Stimulated activated naive B cell treated with anti-CD40 and anti-IgM and Interleukin-4, amounts not matched to agents 10 μg/mL and 1 μg/mL and 100 μg/mL, for 72 hours (primary cell): ENCODE measurements at regions not wholly inside any gene's neighbourhood (a gene's known extent, or its start where the extent isn't known, plus 50 kb on each side); places are given as distances from the start of the nearest gene placed in this dataset.
"Not testable (repeated sequence)": the region's sequence is repeated elsewhere in the genome, so short reads cannot be mapped to it uniquely, and the experiment has no call there.

Experiments used
- ATAC-seq, 2 donors: fragments of 150-1000 bp; cut with Tn5 transposase; replicated peaks; 2 replicates each; pipeline ENCODE4 v1.10.0; 2021; ENCODE audit warnings: moderate library complexity in 1 of 2
- DNase-seq: peaks from one replicate; pipeline ENCODE4 v3.0.0; 2021
- H3K27ac Mint-ChIP-seq: one replicate; pipeline ENCODE4 v1.8.0; 2022; ENCODE audit warnings: mild to moderate bottlenecking, mixed read lengths
- H3K27me3 Mint-ChIP-seq, 2 donors: one replicate each; pipeline ENCODE4 v1.8.0; 2022; ENCODE audit warnings: mixed read lengths in 2 of 2
- H3K36me3 Mint-ChIP-seq, 2 donors: one replicate each; pipeline ENCODE4 v1.8.0; 2022; ENCODE audit warnings: mixed read lengths in 2 of 2, mild to moderate bottlenecking in 1 of 2
- H3K4me1 Mint-ChIP-seq, 2 donors: one replicate each; pipeline ENCODE4 v1.8.0; 2022; ENCODE audit warnings: mixed read lengths in 2 of 2, mild to moderate bottlenecking in 1 of 2
- H3K4me3 Mint-ChIP-seq, 2 donors: one replicate each; pipeline ENCODE4 v1.8.0; 2022; ENCODE audit warnings: mild to moderate bottlenecking in 2 of 2, mixed read lengths in 2 of 2, moderate library complexity in 1 of 2
- H3K9me3 Mint-ChIP-seq, 2 donors: one replicate each; pipeline ENCODE4 v1.8.0; 2022; ENCODE audit warnings: mixed read lengths in 2 of 2, mild to moderate bottlenecking in 1 of 2

DNA sequence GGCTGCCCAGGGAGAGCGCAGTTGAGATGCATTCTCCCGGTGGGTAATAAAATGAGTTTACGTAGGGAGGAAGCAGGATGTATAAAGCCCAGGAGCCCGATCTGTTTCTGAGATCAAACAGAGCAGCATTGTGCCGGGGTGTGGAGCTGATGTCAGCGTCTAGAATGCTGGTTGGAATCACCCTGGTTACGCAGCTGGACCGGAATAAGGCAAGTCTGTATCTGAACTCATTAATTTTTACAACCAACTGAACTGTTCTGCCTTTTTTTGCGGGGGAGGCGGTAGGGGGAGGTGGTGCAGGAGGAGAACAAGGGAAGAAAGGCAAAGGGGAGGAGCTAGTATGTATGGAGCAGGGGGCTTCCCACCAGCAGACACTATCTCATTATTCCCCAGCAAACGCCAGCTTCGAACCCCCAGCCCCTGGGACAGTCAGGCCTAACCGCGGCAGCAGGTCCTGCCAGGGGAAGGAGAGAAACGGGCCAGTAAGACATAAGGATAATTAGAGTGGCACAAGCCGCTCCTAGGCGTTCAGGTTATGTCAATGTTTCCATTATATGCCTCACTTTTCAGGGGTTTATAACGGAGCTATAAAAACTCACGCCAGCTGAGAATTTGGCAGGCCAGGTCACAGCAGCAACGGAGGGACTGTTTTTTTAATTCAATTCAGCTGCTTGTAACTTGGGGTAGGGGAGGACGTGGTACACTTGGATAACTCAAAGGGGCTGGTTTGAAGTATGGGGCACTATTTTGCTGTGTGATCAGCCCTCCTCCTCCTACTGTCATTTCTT is 175.3 kb upstream of the HES1 start:
- H3K27me3 Mint-ChIP-seq, result peaks cover 55 to 77% of the 10 kb centered on the region in 2 donors
- DNase-seq, result no peak
- H3K9me3 Mint-ChIP-seq, result no peaks in the 10 kb centered on the region
- peaks cover 1 to 6% of the 10 kb centered on the region in 2 donors for H3K4me1 Mint-ChIP-seq
- H3K4me3 Mint-ChIP-seq, result no peak overlapping the region
- H3K27ac Mint-ChIP-seq, result no peak overlapping the region
- no peak for ATAC-seq
- peaks cover 0 to 1% of the 10 kb centered on the region in 2 donors for H3K36me3 Mint-ChIP-seq

DNA sequence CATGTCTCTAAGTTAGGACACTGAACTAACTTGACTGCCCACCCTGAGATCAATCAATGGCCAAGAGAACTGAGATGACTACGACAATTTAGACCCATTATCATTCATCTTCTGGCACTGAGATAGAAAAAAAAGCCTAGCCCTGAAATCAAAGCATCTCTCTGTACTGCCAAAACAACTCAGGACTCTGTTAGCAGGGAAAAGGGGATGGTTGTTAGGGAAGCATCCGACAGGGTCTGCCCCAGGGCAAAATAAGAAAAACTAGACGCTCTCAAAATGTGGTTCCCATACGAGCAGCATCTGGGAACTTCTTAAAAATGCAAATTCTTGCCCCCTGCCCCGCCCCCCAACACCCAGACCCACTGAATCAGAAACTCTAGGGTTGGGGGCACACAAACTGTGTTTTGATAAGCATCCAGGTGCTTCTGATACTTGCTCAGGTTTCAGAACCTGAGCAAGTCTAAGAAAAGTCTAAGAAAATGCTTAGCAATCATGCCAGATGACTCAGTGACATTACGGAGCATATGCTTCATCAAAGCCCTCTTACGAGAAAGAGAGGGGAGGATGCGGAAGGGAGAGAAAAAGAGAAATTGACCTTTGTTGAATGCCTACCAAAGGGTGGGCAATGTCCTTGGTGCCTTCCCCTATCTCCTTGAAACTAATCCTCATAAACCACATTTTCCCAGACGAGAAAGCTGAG is 172.8 kb upstream of the HES1 start:
- no peak overlapping the region for H3K27ac Mint-ChIP-seq

DNA sequence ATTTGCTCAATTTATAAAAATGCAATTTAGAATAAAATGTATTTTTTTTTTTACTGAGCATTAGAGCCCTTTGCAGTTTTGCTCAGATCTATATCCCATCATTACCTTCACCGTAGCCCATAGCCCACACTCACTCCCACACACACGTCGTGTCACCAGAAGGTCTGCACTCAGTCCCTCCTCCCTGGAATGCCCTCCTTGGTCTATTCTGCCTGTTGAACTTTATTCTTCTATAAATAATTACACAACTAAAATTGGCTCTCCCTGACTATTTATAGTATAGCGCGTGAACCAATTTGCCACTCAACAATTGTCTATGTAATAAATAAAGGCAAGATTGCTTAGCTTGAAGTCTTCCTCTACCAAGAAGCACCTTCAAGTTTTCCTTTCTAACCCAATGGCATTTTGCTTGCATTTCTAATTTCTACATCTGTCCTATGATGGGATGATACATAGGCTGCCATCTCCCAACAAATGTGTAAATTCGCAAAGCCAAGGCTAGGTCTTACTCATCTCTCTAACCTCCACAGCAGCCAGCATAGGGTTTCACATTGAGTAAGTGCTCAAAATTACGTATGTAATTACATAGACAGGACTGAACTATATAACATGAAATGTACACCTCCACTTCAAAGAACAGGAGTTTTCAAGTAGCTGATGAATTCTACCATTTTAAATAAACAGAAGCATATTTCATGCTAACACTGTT is 172.0 kb upstream of the HES1 start:
- peaks cover 1 to 6% of the 10 kb centered on the region in 2 donors for H3K4me1 Mint-ChIP-seq
- no peak overlapping the region for H3K27ac Mint-ChIP-seq
- peak; percentile 79 to 94 for ATAC-seq
- no peak overlapping the region for H3K4me3 Mint-ChIP-seq
- no peak for DNase-seq
- peaks cover 48 to 73% of the 10 kb centered on the region in 2 donors for H3K27me3 Mint-ChIP-seq
- no peaks in the 10 kb centered on the region for H3K9me3 Mint-ChIP-seq
- no peaks in the 10 kb centered on the region for H3K36me3 Mint-ChIP-seq

More for the DNA sequence above, 172.8 kb upstream of the HES1 start:
- peaks cover 50 to 81% of the 10 kb centered on the region in 2 donors for H3K27me3 Mint-ChIP-seq
- H3K9me3 Mint-ChIP-seq, result no peaks in the 10 kb centered on the region
- H3K36me3 Mint-ChIP-seq, result no peaks in the 10 kb centered on the region
- DNase-seq (no peak), ATAC-seq (no peak)
- peaks cover 1 to 6% of the 10 kb centered on the region in 2 donors for H3K4me1 Mint-ChIP-seq
- H3K4me3 Mint-ChIP-seq, result no peak overlapping the region

DNA sequence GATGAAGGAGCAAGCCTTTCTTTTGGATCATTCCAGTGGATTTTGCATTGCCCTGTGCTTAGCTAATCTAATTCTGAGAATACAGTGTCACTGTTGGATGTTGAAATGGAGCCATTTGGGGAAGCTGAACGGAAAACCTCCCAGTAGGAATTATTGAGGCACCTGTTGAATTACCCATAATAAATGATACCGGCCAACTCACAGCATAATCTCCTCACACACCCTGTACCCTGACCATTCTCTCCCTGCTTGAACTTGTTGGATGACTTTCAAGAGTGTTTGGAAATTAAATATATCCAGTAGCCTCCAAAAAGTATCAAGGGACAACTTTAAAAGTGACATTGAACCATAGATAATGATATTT is 171.4 kb upstream of the HES1 start:
- H3K27ac Mint-ChIP-seq, result no peak overlapping the region
- H3K4me1 Mint-ChIP-seq, result peaks cover 1 to 6% of the 10 kb centered on the region in 2 donors
- H3K27me3 Mint-ChIP-seq, result peaks cover 42 to 67% of the 10 kb centered on the region in 2 donors
- no peaks in the 10 kb centered on the region for H3K9me3 Mint-ChIP-seq
- H3K36me3 Mint-ChIP-seq, result no peaks in the 10 kb centered on the region
- H3K4me3 Mint-ChIP-seq, result no peak overlapping the region
- no peak for ATAC-seq
- no peak for DNase-seq

DNA sequence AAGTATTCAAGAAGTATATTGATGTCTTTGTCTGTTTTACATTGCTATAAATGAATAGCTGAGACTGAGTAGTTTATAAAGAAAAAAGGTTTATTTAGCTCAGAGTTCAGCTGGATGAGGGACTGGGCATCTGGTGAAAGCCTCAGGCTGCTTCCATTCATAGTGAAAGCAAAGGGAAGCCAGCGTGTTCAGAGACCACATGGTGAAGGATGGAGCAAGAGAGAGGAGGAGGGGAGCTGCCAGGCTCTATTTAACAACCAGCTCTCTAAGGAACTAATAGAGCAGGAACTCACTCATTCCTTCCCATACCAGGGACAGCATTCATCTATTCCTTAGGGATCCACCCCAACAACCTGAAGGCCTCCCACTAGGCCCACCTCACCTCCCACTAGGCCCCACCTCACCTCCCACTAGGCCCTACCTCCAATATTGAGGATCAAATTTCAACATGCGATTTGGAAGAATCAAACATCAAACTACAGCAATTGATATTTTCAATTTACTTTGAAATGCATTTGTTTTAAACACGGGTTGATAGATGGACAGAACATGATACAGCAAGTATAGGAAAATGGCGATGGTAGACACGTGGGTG is 167.5 kb upstream of the HES1 start:
- no peak for DNase-seq
- H3K4me3 Mint-ChIP-seq, result no peak overlapping the region
- H3K27me3 Mint-ChIP-seq, result peaks cover 10 to 33% of the 10 kb centered on the region in 2 donors
- H3K36me3 Mint-ChIP-seq, result no peaks in the 10 kb centered on the region
- H3K27ac Mint-ChIP-seq, result no peak overlapping the region
- no peaks in the 10 kb centered on the region for H3K9me3 Mint-ChIP-seq
- no peak for ATAC-seq
- peaks cover 20 to 39% of the 10 kb centered on the region in 2 donors for H3K4me1 Mint-ChIP-seq

DNA sequence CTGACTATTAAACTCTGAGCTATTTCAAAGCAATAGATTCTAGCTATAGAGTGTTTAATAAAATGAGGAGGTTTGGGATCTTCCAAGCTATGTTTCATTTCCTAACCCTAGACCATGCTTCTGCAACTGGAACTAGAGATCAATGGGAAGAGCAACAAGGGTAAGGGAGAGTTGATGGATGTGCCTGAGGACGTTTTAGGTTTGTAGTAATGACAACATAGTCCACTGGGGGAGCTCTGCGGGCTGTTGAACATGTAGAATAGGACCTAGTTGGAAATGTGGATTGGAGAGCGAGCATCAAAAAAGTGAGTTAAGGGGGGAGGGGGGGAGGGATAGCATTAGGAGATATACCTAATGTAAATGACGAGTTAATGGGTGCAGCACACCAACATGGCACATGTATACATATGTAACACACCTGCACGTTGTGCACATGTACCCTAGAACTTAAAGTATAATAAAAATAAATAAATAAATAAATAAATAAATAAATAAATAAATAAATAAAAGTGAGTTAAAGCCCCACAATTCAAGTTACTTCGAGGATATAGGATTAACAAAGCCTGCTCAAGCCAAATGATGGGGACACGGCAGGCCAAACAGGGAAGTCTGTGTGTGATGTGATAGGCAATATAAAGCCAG is 165.7 kb upstream of the HES1 start:
- not testable (repeated sequence) for H3K36me3 Mint-ChIP-seq, DNase-seq, H3K27ac Mint-ChIP-seq, H3K9me3 Mint-ChIP-seq
- H3K27me3 Mint-ChIP-seq, result peaks cover 23 to 41% of the 10 kb centered on the region in 2 donors
- ATAC-seq, result peak in 1 of 2 donors; percentile 30
- H3K4me3 Mint-ChIP-seq, result peak overlapping the region; percentile 46 to 58
- H3K4me1 Mint-ChIP-seq, result peaks cover 19 to 40% of the 10 kb centered on the region in 2 donors

DNA sequence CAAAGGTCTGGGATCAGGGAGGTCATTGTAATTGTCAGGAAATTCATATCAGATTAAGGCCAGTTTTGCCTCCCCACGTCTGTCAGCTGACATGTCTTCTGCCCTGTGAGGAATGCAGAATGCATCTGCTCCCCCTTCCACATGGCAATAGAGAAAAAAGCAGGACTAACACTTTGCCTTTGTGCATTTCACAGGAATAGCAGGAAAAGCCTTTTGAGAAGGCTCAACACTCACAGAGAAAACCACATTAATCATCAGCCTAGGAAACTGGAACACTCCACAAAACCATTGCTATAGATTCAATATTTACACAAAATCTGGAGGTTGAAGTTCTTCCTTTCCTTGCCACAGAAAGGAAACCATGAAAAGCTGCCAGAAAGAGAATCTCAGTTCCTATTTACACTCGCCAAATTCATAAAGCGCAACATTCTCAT is 165.2 kb upstream of the HES1 start:
- Mint-ChIP-seq H3K9me3 (no peaks in the 10 kb centered on the region), H3K4me3 (peak overlapping the region; percentile 58 to 73), H3K36me3 (no peaks in the 10 kb centered on the region), H3K27ac (peak overlapping the region; percentile 87), H3K27me3 (peaks cover 25 to 41% of the 10 kb centered on the region in 2 donors), H3K4me1 (peaks cover 19 to 40% of the 10 kb centered on the region in 2 donors)
- ATAC-seq (peak; percentile 24 to 31), DNase-seq (no peak)

DNA sequence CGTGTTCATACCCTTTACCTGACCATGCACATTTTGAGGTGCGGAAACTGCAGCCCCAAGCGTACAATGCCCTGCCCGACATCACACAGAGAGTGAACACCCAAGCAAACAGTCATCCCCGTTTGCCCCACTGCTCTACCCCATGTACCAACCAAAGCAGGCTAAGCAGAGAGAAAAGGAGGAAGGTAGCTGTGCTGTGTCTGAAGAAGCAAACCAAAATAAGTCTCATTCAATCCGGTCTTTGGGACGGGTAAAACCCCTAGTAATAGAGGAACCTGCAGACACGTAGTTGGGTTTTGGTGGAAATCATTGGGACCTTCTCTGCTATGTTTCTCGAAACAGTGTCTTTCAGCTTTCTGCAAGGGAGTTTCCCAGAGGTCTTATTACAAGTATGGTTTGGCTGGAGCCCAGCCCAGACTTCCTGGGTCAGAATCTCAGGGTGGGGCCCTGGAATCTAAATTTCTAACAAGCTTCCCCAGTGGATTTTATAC is 164.6 kb upstream of the HES1 start:
- no peaks in the 10 kb centered on the region for H3K9me3 Mint-ChIP-seq
- peaks cover 20 to 37% of the 10 kb centered on the region in 2 donors for H3K27me3 Mint-ChIP-seq
- peak overlapping the region; percentile 87 for H3K27ac Mint-ChIP-seq
- peaks cover 19 to 40% of the 10 kb centered on the region in 2 donors for H3K4me1 Mint-ChIP-seq
- peak overlapping the region; percentile 58 to 73 for H3K4me3 Mint-ChIP-seq
- H3K36me3 Mint-ChIP-seq, result no peaks in the 10 kb centered on the region
- ATAC-seq (peak; percentile 99), DNase-seq (peak; percentile 61)

DNA sequence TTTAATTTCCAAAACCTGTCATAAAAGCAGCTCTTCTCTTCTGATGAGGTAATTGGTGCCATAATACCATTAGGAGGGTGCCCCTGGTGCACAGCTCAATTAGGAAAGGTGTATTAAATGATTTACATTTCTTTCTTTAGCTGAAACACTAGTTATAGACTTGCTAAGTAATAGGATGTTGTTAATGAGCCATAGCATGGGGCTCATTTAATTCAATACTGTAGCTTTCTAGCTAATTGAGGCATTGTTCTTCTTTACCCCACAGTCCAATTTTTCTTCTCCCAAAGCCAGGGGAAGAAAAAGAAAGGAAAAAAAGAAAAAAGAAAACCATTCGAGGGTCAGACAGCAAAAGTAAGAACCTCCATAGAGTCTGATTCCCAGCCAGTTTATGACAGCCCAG is 164.0 kb upstream of the HES1 start:
- Mint-ChIP-seq H3K9me3 (no peaks in the 10 kb centered on the region), H3K36me3 (no peaks in the 10 kb centered on the region), H3K4me3 (peak overlapping the region in 1 of 2 donors; percentile 5), H3K4me1 (peaks cover 19 to 40% of the 10 kb centered on the region in 2 donors), H3K27me3 (peaks cover 20 to 30% of the 10 kb centered on the region in 2 donors), H3K27ac (peak overlapping the region; percentile 53)
- DNase-seq (no peak), ATAC-seq (no peak)

DNA sequence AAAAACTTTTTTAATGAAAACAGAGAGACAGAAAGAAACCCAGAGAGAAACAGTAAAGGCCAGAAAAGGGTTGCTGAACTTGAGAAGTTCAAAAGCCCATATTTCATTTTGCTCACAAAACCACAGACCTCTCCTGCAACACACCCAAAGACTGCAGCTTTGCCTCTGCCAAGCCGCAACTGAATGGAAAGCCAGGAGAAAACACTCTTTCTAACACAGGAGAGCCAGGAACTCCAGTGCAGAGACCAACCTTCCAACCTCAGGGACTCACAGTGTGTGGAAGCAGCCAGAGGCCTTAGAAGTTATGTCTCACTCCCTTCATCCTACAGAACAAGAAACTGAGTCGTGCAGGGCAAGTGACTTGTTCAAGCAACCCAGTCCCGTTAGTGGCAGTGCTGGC is 163.1 kb upstream of the HES1 start:
- H3K27me3 Mint-ChIP-seq, result peaks cover 20 to 26% of the 10 kb centered on the region in 2 donors
- H3K4me3 Mint-ChIP-seq, result no peak overlapping the region
- no peak for DNase-seq
- H3K4me1 Mint-ChIP-seq, result peaks cover 19 to 40% of the 10 kb centered on the region in 2 donors
- no peak overlapping the region for H3K27ac Mint-ChIP-seq
- no peaks in the 10 kb centered on the region for H3K9me3 Mint-ChIP-seq
- ATAC-seq, result no peak
- H3K36me3 Mint-ChIP-seq, result no peaks in the 10 kb centered on the region

DNA sequence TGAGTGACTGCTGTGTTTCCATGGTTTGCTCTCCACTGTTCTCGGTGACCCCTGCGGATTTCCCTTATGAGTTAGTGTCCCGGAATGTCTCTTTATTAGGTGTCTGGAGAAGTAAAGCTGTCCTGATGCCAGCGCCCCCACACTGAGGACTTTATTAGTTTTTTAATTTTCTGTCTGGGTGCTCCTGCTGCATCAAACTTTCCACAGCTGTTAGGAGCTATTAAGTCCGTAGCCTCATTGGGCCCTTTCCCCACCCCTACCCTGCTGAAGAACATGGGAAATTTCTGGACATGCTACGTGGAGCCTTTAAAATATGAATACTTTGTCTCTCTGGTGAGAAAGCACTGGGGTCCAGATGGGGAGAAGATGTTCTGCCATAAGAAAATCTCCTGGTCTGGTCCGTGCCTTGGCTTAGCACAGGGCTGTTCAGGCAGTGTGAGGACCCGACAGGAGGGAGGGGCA is 161.7 kb upstream of the HES1 start:
- Mint-ChIP-seq H3K4me3 (no peak overlapping the region), H3K9me3 (no peaks in the 10 kb centered on the region), H3K27me3 (peaks cover 20 to 37% of the 10 kb centered on the region in 2 donors), H3K36me3 (no peaks in the 10 kb centered on the region), H3K4me1 (peaks cover 19 to 40% of the 10 kb centered on the region in 2 donors), H3K27ac (no peak overlapping the region)
- no peak for ATAC-seq
- no peak for DNase-seq

DNA sequence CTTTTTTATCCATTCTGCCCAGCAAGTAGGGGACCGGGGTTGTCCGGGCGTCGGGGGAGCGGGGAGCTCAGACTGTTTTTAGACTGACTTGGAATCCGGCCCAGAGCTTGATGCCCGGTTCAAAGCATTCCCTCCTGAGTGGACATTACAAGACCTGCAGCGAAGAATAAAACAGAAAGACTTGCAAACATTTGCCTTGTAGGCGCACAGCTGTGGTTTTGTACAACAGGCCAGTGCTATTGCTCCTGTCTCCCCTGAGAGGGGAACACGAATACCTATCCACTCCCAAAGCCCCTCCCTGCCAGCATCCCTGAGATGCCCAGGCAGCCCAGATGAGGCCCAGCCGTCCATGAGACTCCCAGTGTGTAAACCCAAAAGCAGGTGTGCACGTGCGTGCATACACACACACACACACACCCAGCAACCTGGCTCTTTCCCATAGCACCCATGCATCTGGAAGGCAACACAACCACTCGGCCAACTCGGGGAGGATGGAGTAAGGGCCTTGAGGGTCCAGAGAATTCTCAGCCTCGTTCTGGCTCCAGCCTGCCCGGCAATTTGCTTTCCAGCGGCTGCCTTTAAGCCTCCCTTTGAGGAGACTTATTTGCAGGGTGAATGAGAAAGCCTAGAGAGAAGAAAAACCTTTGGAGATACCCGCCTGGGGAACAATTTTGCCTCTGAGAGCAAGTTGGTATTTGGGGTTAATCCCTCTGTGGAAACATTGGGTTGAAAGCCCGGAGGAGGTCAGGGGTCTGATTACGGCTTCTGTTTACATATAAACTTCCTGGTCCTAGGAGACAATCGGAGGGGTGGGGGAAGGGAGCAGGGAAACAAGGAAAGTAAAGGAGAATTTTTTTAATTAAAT is 161.0 kb upstream of the HES1 start:
- DNase-seq, result no peak
- peaks cover 0 to 1% of the 10 kb centered on the region in 2 donors for H3K36me3 Mint-ChIP-seq
- H3K4me3 Mint-ChIP-seq, result no peak overlapping the region
- H3K27ac Mint-ChIP-seq, result peak overlapping the region; percentile 3
- no peak for ATAC-seq
- peaks cover 23 to 43% of the 10 kb centered on the region in 2 donors for H3K27me3 Mint-ChIP-seq
- H3K9me3 Mint-ChIP-seq, result no peaks in the 10 kb centered on the region
- H3K4me1 Mint-ChIP-seq, result peaks cover 17 to 37% of the 10 kb centered on the region in 2 donors

DNA sequence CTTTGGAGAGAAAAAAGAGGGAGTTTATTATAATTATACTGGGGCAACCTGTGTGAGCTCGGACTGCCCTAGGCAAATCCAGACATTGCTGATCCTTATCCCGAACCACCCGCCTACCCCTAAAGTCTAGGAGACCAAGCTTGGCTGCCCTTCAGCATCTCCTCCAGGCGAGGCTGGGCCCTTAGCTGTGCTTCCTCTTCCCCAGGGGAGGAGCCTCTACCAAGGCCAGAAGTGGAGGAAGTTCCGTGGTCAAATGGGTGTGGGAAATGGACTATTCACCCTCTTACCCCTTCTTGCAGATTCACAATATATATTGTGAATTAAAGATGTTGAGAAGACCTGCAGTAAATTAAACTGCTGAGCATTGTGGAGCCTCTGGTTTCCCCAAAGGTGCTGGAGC is 158.3 kb upstream of the HES1 start:
- no peak overlapping the region for H3K27ac Mint-ChIP-seq
- ATAC-seq (no peak), DNase-seq (no peak)
- no peak overlapping the region for H3K4me3 Mint-ChIP-seq
- H3K4me1 Mint-ChIP-seq, result peaks cover 2 to 19% of the 10 kb centered on the region in 2 donors
- no peaks in the 10 kb centered on the region for H3K9me3 Mint-ChIP-seq
- H3K27me3 Mint-ChIP-seq, result peaks cover 35 to 58% of the 10 kb centered on the region in 2 donors
- peaks cover 0 to 1% of the 10 kb centered on the region in 2 donors for H3K36me3 Mint-ChIP-seq
